HG03432 (cell line): ENCODE measurements at regions not wholly inside any gene's neighbourhood (a gene's known extent, or its start where the extent isn't known, plus 50 kb on each side); places are given as distances from the start of the nearest gene placed in this dataset.
A peak's percentile ranks its signal among the peaks of the same experiment; 100 is the strongest.

Experiments
- ATAC-seq: cut with Tn5 transposase; IDR thresholded peaks from one replicate; pipeline ENCODE4 v1.9.1; 2021; ENCODE audit warnings: mild to moderate bottlenecking, moderate library complexity; ENCODE audit not compliant: unreplicated experiment

DNA sequence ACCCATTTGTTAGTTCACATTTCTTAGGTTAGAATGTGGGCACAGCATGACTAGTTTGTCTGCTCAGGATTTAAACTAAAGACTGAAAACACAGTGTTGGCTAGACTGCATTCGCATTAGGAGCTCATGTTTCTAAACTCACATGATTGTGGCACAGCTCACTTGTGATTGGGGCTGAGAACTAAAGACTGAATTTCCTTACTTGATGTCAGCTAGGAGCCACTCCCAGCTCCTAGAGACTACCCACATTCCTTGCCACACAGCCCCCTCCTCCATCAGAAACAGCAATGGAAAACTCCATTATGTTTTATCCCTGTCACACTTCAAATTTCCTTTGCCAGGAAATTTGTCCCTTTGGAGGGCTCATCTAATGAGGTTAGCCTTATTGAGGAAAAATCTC is 170.2 kb upstream of the NUDT6 start:
- no peak for ATAC-seq

DNA sequence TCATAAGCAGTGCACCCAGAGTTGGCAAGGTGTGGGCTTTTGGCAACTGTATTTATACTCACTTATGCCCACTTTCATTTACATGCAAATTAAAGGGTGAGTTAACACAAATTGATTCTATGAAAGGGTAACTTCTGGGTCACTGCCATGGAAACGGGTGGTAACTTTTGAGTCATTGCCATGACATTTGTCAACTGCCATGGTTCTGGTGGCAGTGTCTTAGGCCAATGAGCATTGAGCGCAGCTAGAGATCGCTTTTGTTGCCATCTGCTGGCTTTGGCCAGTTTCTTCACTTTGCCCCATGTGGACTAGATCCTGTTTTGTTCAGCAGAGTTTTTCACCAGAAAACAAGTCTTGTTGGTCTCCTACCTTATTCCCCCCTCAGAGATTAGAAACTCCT is 170.8 kb upstream of the NUDT6 start:
- ATAC-seq, result no peak

DNA sequence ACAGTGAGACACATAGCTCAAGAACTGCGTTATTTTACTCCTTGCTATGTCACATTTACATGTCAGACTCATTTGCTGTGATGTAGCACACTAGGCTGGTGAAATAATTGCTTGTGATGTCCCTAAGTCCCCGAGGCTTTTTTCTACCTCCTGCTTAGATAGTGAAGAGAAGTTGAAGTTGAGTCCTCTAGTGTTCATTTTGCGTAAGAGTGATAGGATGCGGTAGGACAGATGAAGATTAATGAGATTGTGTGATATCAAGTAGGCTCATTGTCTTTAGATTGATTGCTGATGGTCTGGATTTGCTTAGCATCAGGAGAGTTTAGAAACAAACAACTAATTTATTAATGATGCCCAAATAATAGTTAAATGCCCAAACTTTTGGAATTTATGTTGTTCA is 173.6 kb upstream of the NUDT6 start:
- ATAC-seq, result no peak

DNA sequence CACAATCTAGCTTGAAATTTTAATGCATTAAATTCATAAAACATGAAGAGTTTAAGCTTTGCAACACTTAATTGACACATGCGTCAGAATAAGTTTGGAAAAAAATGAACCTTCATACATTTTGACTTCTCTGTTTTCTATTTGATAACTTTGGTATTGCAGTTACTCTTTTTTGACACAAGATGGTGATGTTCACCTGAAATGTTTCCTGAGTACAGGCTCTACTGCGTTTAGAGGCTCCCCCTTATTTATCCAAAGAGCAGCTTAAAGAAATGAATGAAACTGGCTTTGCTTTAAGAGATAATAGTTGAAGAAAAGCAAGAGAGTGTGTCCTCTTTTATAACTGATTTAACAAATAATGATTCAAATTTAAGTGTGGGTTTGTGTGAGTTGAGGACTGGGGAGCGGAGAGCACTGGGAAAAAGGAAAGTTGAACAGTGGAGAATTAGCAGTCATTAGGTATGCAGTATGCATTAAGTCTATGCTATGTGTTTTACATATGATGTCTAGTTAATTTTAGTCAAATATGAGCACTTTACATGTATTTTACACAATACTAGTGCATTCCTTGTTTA is 180.6 kb upstream of the NUDT6 start:
- ATAC-seq, result peak; percentile 80

DNA sequence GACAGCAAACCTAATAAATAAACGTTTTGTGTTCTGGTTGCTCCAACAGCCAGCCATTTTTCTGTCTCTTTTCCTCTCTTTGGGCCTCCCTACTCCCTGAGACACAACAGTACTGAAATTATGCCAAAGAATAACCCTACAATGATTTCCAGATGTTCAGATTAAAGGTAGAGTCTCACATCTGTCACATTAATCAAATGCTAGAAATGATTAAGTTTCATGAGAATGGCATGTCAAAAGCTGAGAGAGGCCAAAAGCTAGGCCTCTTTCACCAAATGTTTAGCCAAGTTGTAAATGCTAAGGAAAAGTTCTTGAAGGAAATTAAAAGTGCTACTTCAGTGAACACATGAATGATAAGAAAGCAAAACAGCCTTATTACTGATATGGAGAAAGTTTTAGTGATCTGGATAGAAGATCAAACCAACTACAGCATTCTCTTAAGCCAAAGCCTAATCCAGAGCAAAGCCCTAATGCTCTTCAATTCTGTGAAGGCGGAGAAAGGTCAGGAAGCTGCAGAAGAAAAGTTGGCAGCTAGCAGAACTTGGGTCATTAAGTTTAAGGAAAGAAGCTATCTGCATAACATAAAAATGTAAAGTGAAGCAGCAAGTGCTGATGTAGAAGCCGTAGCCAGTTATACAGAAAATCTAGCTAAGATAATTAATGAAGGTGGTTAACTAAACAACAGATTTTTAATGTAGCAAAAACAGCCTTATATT is 182.1 kb upstream of the NUDT6 start:
- ATAC-seq, result no peak

DNA sequence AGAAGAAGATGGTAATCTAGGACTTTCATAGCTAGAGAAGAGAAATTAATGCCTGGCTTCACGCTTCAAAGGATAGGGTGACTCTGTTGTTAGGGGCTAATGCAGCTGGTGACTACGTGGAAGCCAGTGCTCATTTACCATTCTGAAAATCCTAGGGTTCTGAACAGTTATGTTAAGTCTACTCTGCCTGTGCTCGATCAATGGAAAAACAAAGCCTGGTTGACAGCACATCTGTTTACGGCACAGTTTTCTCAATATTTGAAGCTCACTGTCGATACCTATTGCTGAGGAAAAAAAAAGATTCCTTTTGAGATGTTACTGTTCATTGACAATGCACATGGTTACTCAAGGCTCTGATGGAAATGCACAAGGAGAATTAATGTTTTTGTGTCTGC is 182.6 kb upstream of the NUDT6 start:
- no peak for ATAC-seq

DNA sequence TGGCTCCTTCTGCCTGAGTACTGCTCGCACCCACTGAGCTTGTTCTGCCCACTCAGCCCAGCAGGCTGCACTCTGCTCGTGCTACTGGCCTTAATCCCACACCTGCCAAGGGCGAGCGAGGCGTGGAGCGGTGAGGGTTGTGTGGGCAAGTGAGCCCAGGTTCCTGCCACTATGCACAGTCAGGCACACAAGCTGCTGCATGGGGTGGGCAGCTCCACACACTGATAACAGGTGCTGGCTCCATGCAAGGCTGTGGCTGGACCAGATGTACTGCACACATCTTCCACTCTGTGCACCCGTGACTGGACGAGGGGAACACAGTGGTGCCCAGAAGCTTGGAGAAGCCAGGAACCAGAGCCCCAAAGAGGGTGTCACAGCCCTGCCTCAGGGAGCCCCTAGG is 184.3 kb upstream of the NUDT6 start:
- no peak for ATAC-seq

DNA sequence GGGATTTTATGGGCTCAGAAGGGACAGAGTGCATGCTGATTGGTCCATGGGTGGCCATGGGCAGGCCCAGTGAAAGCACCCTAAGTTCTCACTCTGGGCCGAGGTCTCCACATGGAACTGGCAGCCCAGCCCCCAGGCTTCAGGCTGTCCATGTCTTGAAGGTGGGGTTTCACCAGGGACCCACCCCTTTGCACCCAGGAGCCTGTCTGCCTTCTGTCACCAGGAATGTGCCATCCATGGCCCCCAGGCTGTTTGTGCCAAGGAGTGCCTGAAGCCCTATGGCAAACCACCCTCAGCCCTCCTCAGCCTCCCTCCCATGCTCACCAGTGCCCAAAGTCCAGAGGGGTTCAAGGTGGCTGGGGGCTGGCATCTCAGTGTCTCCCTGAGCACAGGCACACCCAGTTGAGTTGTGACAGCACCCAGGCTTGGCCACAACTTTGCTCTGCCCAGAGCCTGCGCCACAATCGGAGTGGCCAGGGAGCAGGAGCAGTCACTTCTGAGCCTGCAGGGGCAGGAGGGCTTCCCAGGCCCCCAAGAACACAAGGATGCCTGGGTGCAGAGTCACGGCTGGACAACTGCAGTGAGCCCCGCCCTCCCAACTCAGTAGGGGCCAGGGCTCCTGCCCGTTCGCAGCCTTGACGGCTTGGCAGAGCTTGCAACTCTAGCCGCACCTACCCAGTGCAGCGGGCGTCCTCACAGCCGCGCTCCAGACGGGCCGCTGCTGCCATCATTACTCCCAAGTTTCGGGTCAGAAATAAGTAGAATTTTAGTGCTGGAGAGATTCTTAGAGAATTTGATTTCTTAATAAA is 185.3 kb upstream of the NUDT6 start:
- ATAC-seq, result no peak

DNA sequence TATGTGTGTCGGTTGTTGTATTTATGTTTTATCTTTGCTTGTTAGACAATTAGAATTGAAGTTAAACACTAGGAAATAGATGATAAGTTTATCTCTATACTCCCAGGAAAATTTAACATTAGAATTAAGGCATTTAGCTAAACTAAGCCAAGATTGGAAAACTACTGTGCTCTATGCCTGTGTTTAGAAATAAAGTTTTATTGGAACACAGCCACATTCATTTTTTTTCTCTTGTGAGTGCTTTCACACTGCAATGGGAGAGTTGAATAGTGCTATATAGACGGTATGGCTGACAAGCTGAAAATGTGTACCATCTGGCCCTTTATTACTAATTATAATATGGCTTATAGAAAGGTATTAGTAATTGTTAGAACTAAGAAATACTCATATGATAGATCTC is 186.7 kb upstream of the NUDT6 start:
- ATAC-seq, result no peak

DNA sequence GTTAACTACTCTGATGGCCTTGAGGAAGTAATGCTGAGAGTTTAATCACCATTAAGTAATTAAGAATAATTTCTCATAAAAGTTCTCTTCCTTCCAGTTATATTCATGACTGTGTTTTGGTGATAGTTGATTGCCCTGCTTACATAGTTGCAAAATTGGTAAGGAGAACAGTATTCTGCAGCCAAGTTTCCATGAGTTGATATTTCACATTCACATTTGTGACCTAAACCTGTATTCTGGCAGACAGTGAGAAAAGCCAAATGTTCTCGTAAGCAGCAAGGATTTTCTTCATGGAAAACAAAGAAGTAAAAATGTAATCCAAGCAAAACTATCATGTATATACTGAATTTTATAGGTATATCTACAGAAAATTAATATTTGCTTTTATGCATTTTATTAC is 187.8 kb upstream of the NUDT6 start:
- no peak for ATAC-seq

DNA sequence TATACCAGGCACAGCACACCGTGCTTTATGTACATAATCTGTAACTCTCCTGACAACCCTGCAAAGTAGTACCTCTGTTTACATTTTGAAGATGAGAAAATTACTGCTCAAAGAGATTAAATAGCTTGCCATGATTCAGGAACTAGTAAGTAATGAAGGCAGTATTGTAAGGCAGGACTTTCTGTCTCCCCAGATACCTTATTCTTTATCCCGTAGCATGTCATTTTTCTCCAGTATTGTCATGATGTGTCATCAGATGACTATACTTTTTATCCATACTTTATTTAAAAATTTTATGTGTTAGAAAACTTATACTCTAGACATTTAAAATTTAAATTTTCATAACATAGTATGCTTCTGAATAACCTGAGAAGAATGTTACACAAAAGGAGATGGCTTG is 188.3 kb upstream of the NUDT6 start:
- no peak for ATAC-seq

DNA sequence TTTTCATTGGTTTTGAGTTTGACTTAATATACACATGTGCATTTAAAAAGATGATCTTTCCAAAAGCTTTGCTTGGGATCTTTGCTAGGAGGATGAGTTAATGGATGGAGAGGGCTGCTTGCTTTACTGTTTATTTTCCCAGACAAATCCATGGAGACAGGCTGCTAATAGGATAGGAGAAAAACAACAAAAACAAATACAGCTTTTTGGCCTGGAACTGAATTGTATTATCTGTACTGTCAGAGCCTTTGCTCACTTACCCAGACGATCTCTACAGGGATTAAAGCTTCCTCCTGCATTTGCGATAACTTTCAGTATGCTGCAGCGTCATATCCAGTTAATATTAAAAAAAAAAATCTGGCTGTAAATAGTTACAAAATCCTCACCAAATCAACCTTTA is 190.8 kb upstream of the NUDT6 start:
- no peak for ATAC-seq

DNA sequence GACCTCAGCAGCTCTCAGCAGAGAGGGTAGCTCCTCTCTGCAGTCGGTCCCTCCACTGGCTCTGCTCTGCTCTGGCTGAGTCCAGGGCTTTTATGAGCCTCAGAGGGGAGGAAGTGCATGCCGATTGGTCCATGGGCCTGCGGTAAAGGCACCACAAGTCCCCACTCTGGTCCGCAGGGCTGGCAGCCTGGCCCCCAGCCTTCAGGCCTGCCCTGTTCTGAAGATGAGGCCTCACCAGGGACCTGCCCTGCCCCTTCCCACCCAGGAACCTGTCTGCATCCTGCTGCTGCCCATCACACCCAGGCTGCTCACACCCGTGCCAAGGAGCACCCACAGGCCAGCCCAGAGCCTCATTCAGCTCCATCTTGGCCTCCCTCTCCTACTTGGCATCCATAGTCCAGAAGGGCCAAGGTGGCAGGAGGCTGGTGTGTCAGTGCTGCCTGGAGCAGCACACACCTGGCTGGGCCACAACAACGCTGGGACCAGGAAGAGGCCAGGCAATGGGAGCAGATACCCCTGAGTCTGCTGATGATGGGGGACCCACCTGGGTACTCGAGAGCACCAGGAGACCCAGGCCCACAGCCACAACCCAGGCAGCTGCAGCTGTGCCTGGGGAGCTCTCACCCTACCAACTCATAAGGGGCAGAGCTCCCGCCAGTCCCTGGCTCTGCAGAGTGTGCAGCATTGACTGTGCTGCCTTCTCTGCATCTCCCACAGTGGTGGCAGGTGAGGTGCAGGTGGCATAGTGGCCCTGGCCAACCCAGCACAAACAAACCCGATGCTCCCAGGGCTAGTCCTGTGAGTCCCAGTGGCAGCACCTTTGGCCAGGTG is 191.9 kb upstream of the NUDT6 start:
- ATAC-seq, result no peak

DNA sequence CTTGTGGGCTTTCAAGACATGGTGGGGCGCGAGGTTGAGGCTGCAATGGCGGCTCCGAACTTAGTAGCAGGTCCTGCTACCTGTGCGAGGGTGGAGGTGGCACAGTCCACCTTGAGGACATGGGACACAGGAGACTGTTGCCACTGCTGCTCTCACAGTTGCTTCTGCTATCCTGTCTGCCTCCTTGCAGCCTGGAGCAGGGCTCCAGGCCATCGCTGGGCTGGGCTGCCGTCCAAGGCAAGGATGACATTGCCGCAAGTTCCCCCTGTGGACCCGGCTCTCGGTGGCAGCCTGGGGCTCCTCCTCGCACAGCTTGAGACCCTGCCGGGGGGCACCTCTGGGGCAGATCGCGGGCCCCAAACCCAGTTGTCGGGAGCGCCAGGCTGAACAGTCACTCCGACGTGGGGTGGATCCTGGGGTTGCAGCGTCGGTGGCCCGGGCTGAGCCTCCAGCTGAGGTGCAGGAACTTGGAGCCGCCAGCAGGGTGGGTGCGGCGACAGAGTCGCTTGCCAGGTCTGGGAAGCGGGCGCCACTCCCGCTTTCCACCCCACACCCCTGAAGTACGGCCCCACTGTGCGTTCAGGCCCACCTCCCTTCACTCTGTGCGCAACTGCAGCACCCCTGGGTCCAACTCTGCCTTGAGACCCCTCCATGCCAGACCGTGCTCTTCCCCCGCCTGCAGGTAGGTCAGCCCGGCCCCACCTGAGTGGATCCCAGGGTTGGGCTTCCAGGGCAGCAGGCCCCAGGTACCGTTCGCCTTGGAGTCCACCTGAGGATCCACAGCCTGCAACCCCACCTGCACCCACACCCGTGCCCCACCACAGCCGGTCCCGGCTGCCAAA is 192.7 kb upstream of the NUDT6 start:
- no peak for ATAC-seq

DNA sequence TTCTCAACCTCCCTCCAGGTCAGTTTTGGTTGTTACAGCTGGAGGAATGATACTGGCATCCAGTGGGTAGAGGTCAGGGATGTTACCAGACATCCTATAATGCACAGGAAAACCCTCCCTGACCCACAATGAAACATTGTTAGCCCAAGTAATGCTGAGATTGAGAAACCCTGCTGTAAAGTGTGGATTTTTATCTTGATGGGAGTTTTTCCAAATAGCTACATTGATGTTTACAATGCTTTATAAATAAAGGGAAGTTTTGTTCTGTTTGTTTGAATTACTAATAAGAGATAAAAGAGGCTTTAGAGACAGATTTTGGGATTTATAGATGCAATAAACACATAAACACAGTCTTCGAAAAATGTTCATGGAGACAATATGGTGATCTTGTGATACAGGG is 194.0 kb upstream of the NUDT6 start:
- no peak for ATAC-seq

DNA sequence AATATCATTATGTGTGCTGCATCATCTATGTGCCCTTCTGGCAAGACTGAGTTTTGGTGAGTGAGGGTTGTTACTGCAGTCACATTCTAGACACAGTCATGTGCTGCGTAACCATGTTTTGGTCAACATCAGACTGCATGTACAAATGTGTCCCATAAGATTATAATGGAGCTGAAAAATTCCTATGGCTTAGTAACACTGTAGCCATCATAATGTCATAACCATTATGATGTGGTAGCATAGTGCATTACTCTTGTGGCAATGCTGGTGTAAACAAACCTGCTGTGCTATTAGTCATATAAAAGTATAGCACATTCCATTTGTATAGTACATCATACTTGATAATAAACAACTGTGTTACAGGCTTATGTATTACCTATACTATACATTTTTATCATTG is 198.1 kb upstream of the NUDT6 start:
- no peak for ATAC-seq

DNA sequence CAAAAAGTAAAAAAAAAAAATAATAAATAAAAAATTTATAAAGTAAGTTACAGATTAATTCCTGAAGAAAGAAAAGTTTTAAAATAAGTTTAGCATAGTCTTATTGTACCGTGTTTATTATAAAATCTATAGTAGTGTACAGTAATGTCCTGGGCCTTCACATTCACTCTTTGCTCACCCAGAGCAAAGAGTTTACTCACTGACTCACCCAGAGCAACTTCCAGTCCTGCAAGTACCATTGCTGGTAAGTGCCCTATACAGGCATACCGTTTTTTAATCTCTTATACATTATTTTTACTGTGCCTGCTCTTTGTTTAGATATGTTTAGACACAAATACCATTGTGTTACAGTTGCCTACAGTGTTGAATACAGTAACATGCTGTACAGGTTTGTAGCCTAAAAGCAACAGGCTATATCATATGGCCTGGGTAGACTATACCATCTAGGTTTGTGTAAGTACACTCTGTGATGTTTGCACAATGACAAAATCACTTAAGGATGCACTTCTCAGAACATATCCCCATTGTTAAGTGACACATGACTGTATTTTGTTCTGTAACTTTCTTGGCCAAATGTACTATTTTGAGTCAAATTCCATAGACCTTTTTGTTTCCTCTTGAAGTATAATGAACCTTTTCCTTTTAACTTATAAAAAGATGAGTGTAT is 199.0 kb upstream of the NUDT6 start:
- no peak for ATAC-seq

DNA sequence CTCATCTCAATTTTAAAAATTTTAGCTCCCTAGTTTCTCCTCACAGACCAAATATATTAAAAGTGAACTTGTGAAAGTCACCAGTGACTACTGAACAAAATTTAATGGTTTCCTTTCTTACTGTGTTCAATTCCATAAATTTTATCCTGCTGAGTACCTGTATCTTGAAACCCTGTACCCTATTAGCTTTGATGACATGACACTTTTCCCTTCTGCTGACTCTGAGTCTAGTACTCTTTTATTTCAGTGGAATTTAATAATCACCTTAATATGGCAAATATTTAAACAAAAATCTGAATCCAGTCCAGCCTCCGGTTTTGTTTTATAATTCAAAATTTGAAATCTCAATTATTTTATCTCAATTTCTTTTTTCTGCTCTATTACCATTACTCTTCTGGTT is 203.1 kb upstream of the NUDT6 start:
- ATAC-seq, result no peak

DNA sequence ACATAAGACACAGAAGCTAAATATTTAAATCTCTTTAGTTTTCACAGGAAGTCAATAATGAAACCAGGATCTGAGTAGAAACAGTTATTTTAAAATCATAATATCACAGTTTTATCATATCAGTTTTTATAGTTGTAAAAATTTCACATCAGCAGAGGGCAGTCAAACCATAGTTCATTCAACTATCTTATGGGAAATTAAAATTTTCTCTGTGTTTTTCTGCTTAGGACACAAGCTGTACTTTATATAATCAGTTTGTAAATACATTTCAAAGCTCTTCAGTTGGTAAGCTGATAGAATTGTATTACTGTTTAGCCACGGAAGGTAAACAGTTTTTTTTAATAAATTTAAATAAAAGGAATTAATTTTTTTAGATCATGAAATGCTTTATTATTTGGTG is 204.8 kb upstream of the NUDT6 start:
- no peak for ATAC-seq

DNA sequence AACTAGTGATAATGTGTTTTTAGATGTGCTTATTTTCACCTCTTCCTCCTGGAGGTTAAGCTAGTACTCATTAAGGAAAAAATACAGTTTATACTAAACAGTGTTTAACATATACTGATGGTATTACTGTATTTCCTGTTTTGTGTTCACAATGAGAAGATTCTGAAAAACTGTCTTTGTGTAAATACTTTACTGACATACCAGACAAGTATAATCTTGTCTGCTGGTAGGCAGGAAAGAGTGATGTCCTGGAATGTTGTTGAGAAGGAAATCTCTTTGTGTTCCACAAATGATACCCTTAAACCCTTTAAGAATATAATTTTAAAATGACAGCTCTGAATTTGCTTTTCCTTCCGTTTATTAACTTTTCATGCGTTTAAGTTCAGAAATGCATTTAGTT is 205.5 kb upstream of the NUDT6 start:
- ATAC-seq, result no peak
